ENCODE measurements at regions not wholly inside any gene's neighbourhood (a gene's known extent, or its start where the extent isn't known, plus 50 kb on each side); places are given as distances from the start of the nearest gene placed in this dataset.

DNA sequence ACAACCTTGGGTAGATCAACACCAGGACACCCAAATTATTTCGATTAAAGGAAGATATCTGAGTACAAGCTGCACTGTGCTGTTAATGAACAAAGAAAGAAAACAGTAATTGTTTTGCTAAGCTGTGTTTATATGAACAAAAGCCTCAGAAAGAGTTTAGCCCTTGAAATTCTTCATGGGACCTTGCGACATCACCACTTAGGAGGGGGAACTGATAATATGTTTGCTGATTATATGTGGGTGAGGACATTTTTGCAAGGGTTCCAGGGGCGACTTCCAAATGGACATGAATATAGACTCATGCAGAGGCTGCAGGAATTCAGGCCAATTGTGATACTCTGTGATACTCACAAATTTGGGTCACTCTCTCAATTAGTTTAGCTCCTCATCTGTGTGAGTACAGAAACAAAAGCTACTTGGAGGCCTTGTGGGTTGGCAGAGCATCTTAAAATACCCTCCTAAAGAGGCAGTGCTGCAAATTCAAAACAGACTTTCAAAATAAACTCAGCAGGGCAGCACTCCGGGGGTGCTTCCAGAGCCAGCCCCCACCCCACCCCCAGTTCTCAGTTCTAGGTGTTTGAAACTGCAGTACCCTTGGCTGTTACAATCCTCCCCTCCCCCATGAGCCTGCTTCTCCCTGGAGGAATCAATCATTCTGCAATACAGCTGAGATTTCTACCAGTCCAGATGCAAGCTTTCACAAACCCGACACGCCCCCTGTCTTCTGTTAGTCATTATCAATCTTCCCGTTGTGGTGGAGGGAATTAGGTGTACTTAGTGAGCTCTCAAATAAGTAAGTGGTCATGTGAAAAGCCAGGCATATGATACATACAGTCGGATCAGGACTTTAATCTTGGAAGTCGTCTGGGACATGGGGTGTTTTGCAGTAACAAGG, 97.0 kb upstream of the MBNL2 start:
- H3K4me3 Mint-ChIP-seq = no peak overlapping the region
- POLR2A ChIA-PET = no interaction called here
- H3K27me3 Mint-ChIP-seq = peaks cover 26% of the 10 kb centered on the region
- no peak for DNase-seq
- no peaks in the 10 kb centered on the region for H3K9me3 Mint-ChIP-seq
- intact Hi-C loops (cut with micrococcal nuclease) = no loop called here
- H3K36me3 Mint-ChIP-seq (ENCODE audit: low read depth) = no peaks in the 10 kb centered on the region
- ATAC-seq (ENCODE audit: low read depth) = no peak
- no peaks in the 10 kb centered on the region for H3K4me1 Mint-ChIP-seq
- no peak overlapping the region for H3K27ac Mint-ChIP-seq
- TF ChIP-seq, protein P1, sequence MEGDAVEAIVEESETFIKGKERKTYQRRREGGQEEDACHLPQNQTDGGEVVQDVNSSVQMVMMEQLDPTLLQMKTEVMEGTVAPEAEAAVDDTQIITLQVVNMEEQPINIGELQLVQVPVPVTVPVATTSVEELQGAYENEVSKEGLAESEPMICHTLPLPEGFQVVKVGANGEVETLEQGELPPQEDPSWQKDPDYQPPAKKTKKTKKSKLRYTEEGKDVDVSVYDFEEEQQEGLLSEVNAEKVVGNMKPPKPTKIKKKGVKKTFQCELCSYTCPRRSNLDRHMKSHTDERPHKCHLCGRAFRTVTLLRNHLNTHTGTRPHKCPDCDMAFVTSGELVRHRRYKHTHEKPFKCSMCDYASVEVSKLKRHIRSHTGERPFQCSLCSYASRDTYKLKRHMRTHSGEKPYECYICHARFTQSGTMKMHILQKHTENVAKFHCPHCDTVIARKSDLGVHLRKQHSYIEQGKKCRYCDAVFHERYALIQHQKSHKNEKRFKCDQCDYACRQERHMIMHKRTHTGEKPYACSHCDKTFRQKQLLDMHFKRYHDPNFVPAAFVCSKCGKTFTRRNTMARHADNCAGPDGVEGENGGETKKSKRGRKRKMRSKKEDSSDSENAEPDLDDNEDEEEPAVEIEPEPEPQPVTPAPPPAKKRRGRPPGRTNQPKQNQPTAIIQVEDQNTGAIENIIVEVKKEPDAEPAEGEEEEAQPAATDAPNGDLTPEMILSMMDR (IDR thresholded peaks at IDR 0.05) = no peak
- CTCF ChIA-PET = interaction anchor here (1.0 kb wide), 1 partner anchor 15 kb away, joined by 6 read pairs; no protein-coding TSS in a partner anchor

- Mint-ChIP-seq H3K4me3 (no peak overlapping the region), H3K9me3 (no peaks in the 10 kb centered on the region), H3K4me1 (no peaks in the 10 kb centered on the region), H3K27ac (no peak overlapping the region), H3K27me3 (peaks cover 21% of the 10 kb centered on the region), H3K36me3 (ENCODE audit: low read depth) (no peaks in the 10 kb centered on the region)
- POLR2A ChIA-PET = interaction anchor here (0.6 kb wide), 2 partner anchors 16 to 1441 kb away, joined by 3 read pairs; no protein-coding TSS in a partner anchor
- TF ChIP-seq, protein P1 (IDR thresholded peaks at IDR 0.05) = no peak
- no peak for DNase-seq
- no peak for ATAC-seq (ENCODE audit: low read depth)
- CTCF ChIA-PET = interaction anchor here (1.0 kb wide), 1 partner anchor 16 kb away, joined by 6 read pairs; no protein-coding TSS in a partner anchor
- intact Hi-C loops (cut with micrococcal nuclease) = no loop called here
These were observed 96.1 kb upstream of the MBNL2 start for GRCh38 chr13:97125810-97126738.

GRCh38 chr13:97127842-97128241, 94.3 kb upstream of the MBNL2 start:
- no peak overlapping the region for H3K27ac Mint-ChIP-seq
- intact Hi-C loops (cut with micrococcal nuclease) = no loop called here

GRCh38 chr13:97130190-97130589, 91.9 kb upstream of the MBNL2 start:
- intact Hi-C loops (cut with micrococcal nuclease) = no loop called here
- ATAC-seq (ENCODE audit: low read depth) = no peak
- no peaks in the 10 kb centered on the region for H3K4me1 Mint-ChIP-seq
- ChIA-PET POLR2A (no interaction called here), CTCF (interaction anchor here (1.1 to 1.2 kb wide), 2 partner anchors 20 to 230 kb away, joined by 3 to 4 read pairs; no protein-coding TSS in a partner anchor)
- TF ChIP-seq, protein P1 (IDR thresholded peaks at IDR 0.05) = no peak
- H3K27me3 Mint-ChIP-seq = peaks cover 2% of the 10 kb centered on the region
- H3K4me3 Mint-ChIP-seq = no peak overlapping the region
- no peaks in the 10 kb centered on the region for H3K36me3 Mint-ChIP-seq (ENCODE audit: low read depth)
- H3K27ac Mint-ChIP-seq = no peak overlapping the region
- no peaks in the 10 kb centered on the region for H3K9me3 Mint-ChIP-seq
- no peak for DNase-seq

More at GRCh38 chr13:97127842-97128241, 94.3 kb upstream of the MBNL2 start:
- DNase-seq (no peak), ATAC-seq (ENCODE audit: low read depth) (no peak)
- TF ChIP-seq, protein P1 (IDR thresholded peaks at IDR 0.05) = no peak
- ChIA-PET CTCF (interaction anchor here (1.6 kb wide), 1 partner anchor 18 kb away, joined by 5 read pairs; no protein-coding TSS in a partner anchor), POLR2A (no interaction called here)
- Mint-ChIP-seq H3K36me3 (ENCODE audit: low read depth) (no peaks in the 10 kb centered on the region), H3K4me1 (no peaks in the 10 kb centered on the region), H3K27me3 (peaks cover 11% of the 10 kb centered on the region), H3K9me3 (no peaks in the 10 kb centered on the region), H3K4me3 (no peak overlapping the region)

All from activated B cell treated with CpG ODN at 0.5 μM for 24 hours (primary cell).